A673 (cell line): ENCODE measurements at regions not wholly inside any gene's neighbourhood (a gene's known extent, or its start where the extent isn't known, plus 50 kb on each side); places are given as distances from the start of the nearest gene placed in this dataset.

ENCODE experiments used
- BruUV-seq: library from RNA; stranded (reverse); fragments of 400-500 nt; replicated peaks from 2 replicates; lab custom pipeline; 2021; lab: Mats Ljungman, UMichigan
- CTCF ChIA-PET: fragments of 300-600 bp; sonication (Branson Sonifier 250); formaldehyde crosslinking; loops from one replicate; lab custom pipeline; 2022; ENCODE audit warnings: antibody characterized with exemption; lab: Charles Lee
- POLR2A ChIA-PET: fragments of 300-600 bp; sonication (Branson Sonifier 250); formaldehyde crosslinking; loops from one replicate; lab custom pipeline; 2022; ENCODE audit warnings: antibody characterized with exemption; ENCODE audit not compliant: low non-redundant PET; lab: Charles Lee
- DNase-seq: peaks from one replicate; pipeline ENCODE4 v3.0.0-alpha.2; 2015; ENCODE audit warnings: low spot score
- H3K27ac ChIP-seq: fragments of 200-600 bp; sonication (generic); 2 replicates; pipeline ENCODE4 v1.5.1; 2016; ENCODE audit warnings: mixed run types, low read depth, mild to moderate bottlenecking, mixed read lengths, antibody characterized with exemption, low read length; ENCODE audit not compliant: poor library complexity, severe bottlenecking
- H3K27me3 ChIP-seq: fragments of 200-600 bp; sonication (generic); replicated peaks from 2 replicates; pipeline ENCODE4 v1.6.1; 2017; ENCODE audit warnings: mixed run types, low read depth, mild to moderate bottlenecking, mixed read lengths, antibody characterized with exemption, low read length; ENCODE audit not compliant: insufficient read depth, poor library complexity
- H3K36me3 ChIP-seq: fragments of 200-600 bp; sonication (generic); 2 replicates; pipeline ENCODE4 v1.6.1; 2016; ENCODE audit warnings: mixed run types, mild to moderate bottlenecking, mixed read lengths, antibody characterized with exemption, low read length; ENCODE audit not compliant: insufficient read depth, poor library complexity, severe bottlenecking
- H3K4me1 ChIP-seq: fragments of 200-600 bp; sonication (generic); 2 replicates; pipeline ENCODE4 v1.6.1; 2017; ENCODE audit warnings: mixed run types, mild to moderate bottlenecking, mixed read lengths, antibody characterized with exemption, low read length; ENCODE audit not compliant: insufficient read depth, poor library complexity, severe bottlenecking
- H3K4me3 ChIP-seq: fragments of 200-600 bp; sonication (generic); 2 replicates; pipeline ENCODE4 v1.5.1; 2016; ENCODE audit warnings: low read depth, mixed run types, mild to moderate bottlenecking, mixed read lengths, low read length; ENCODE audit not compliant: poor library complexity, severe bottlenecking
- H3K9me3 ChIP-seq: fragments of 200-600 bp; sonication (generic); 2 replicates; pipeline ENCODE4 v1.6.1; 2016; ENCODE audit warnings: mixed run types, low read depth, mild to moderate bottlenecking, mixed read lengths, antibody characterized with exemption, low read length; ENCODE audit not compliant: poor library complexity, severe bottlenecking
- CTCF ChIP-seq: fragments of 300-800, 200-600 bp; sonication (generic); conservative IDR thresholded peaks from 2 replicates; pipeline ENCODE4 v1.5.1; 2017; ENCODE audit warnings: low read depth, mild to moderate bottlenecking, antibody characterized with exemption, low read length, moderate library complexity, mixed read lengths
- EZH2 ChIP-seq: fragments of 200-600 bp; sonication (generic); IDR thresholded peaks from 2 replicates; pipeline ENCODE4 v1.6.1; 2017; ENCODE audit warnings: borderline replicate concordance, low read depth, mild to moderate bottlenecking, mixed read lengths, antibody characterized with exemption, low read length; ENCODE audit not compliant: poor library complexity, severe bottlenecking
- intact Hi-C: fragments of 100-400 bp; cut with micrococcal nuclease; formaldehyde crosslinking; loops from one replicate; pipeline ENCODE4 v1.10.0; 2022; ENCODE audit not compliant: unreplicated experiment

GRCh38 chr5:28117691-28118090 lies 1079.3 kb upstream of the CDH9 start:
- no peak for DNase-seq
- TF ChIP-seq CTCF, result no peak
- no peak for TF ChIP-seq EZH2
- Histone ChIP-seq H3K4me1 (no peaks in the 10 kb centered on the region), H3K9me3 (no peaks in the 10 kb centered on the region), H3K36me3 (no peaks in the 10 kb centered on the region), H3K4me3 (no peak overlapping the region), H3K27ac (no peak overlapping the region), H3K27me3 (no peaks in the 10 kb centered on the region)
- CTCF ChIA-PET, result no interaction called here
- BruUV-seq, result no TSS peak
- intact Hi-C loops, result no loop called here
- POLR2A ChIA-PET, result no interaction called here

GRCh38 chr5:28117273-28117672 lies 1078.9 kb upstream of the CDH9 start:
- H3K27ac ChIP-seq, result no peak overlapping the region
- no peaks in the 10 kb centered on the region for H3K4me1 ChIP-seq
- H3K4me3 ChIP-seq, result no peak overlapping the region
- DNase-seq, result no peak
- intact Hi-C loops, result no loop called here
- no TSS peak for BruUV-seq
- no peaks in the 10 kb centered on the region for H3K27me3 ChIP-seq
- CTCF ChIA-PET, result no interaction called here
- no peaks in the 10 kb centered on the region for H3K9me3 ChIP-seq
- POLR2A ChIA-PET, result no interaction called here
- TF ChIP-seq EZH2, result no peak
- TF ChIP-seq CTCF, result no peak
- H3K36me3 ChIP-seq, result no peaks in the 10 kb centered on the region

GRCh38 chr5:28110781-28111180 lies 1072.4 kb upstream of the CDH9 start:
- Histone ChIP-seq H3K4me1 (no peaks in the 10 kb centered on the region), H3K36me3 (no peaks in the 10 kb centered on the region), H3K27ac (no peak overlapping the region), H3K9me3 (peaks cover 4% of the 10 kb centered on the region), H3K4me3 (no peak overlapping the region), H3K27me3 (no peaks in the 10 kb centered on the region)
- BruUV-seq, result no TSS peak
- ChIA-PET CTCF (no interaction called here), POLR2A (no interaction called here)
- intact Hi-C loops, result no loop called here
- no peak for TF ChIP-seq CTCF
- TF ChIP-seq EZH2, result no peak
- DNase-seq, result no peak
